22Rv1 (cell line): ENCODE measurements at regions not wholly inside any gene's neighbourhood (a gene's known extent, or its start where the extent isn't known, plus 50 kb on each side); places are given as distances from the start of the nearest gene placed in this dataset.

Source experiments
- ZFX ChIP-seq: fragments of 450-650 bp; IDR thresholded peaks from 2 replicates; pipeline ENCODE4 v1.6.1; 2017; ENCODE audit warnings: antibody characterized with exemption, borderline replicate concordance
- TF ChIP-seq, protein P1 (sequence below): fragments of 450-650 bp; IDR thresholded peaks from 2 replicates; pipeline ENCODE4 v1.5.1; 2017; ENCODE audit warnings: mild to moderate bottlenecking

DNA sequence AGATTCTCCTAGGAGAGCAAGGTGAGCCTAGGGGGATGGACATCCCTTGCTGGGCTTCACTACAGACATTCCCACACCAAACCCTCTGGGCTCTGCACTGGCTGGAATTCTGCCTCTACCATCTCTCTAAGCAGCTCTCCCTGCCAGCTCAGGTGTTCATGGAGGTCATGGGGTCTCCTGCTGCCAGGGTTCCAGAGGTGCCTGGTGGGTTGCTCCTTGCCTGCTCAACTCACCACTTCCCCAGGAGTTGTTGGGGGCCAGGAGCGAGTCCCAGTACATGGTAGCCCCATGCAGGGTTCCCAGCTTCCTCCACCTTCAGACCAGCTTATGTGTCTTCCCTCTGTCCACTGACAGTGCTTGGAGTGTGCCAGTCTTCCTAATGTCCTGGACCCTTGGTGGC is 167.8 kb upstream of the PAQR3 start:
- TF ChIP-seq, protein P1, sequence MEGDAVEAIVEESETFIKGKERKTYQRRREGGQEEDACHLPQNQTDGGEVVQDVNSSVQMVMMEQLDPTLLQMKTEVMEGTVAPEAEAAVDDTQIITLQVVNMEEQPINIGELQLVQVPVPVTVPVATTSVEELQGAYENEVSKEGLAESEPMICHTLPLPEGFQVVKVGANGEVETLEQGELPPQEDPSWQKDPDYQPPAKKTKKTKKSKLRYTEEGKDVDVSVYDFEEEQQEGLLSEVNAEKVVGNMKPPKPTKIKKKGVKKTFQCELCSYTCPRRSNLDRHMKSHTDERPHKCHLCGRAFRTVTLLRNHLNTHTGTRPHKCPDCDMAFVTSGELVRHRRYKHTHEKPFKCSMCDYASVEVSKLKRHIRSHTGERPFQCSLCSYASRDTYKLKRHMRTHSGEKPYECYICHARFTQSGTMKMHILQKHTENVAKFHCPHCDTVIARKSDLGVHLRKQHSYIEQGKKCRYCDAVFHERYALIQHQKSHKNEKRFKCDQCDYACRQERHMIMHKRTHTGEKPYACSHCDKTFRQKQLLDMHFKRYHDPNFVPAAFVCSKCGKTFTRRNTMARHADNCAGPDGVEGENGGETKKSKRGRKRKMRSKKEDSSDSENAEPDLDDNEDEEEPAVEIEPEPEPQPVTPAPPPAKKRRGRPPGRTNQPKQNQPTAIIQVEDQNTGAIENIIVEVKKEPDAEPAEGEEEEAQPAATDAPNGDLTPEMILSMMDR = no peak
- no peak for TF ChIP-seq ZFX
